HCT116 (cell line): ENCODE measurements at regions not wholly inside any gene's neighbourhood (a gene's known extent, or its start where the extent isn't known, plus 50 kb on each side); places are given as distances from the start of the nearest gene placed in this dataset.

ENCODE experiments used
- ATAC-seq: fragments of 200-7000 bp; cut with Tn5 transposase; 2 replicates; pipeline ENCODE4 v1.9.1; 2020; ENCODE audit warnings: mild to moderate bottlenecking, moderate library complexity
- BruUV-seq: library from RNA; stranded (reverse); fragments of 400-500 nt; replicated peaks from 2 replicates; lab custom pipeline; 2021; lab: Mats Ljungman, UMichigan
- CTCF ChIA-PET: fragments of 300-600 bp; sonication (Branson Sonifier 250); formaldehyde crosslinking; loops from one replicate; lab custom pipeline; 2021; ENCODE audit warnings: antibody characterized with exemption; lab: Charles Lee
- POLR2A ChIA-PET: fragments of 300-600, 350-600 bp; sonication (Branson Sonifier 250); formaldehyde crosslinking; loops from one replicate; lab custom pipeline; 2021; ENCODE audit warnings: antibody characterized with exemption; lab: Charles Lee
- RAD21 ChIA-PET, 2 experiments: fragments of 300-600 bp; sonication (Branson Sonifier 250); formaldehyde crosslinking; loops; one replicate each; lab custom pipeline; 2023; ENCODE audit warnings: low total read pairs in 2 of 2; ENCODE audit not compliant: uncharacterized antibody in 2 of 2, unreplicated experiment in 2 of 2, low non-redundant PET in 1 of 2; lab: Charles Lee
- DNase-seq: peaks from one replicate; pipeline ENCODE4 v3.0.0-alpha.2; 2010; ENCODE audit warnings: low read depth, low spot score
- H2AFZ ChIP-seq: fragments of 200-600 bp; shearing (Covaris generic), sonication (generic); 2 replicates; pipeline ENCODE4 v1.6.1; 2017; ENCODE audit warnings: low read depth, mixed run types, mixed read lengths, antibody characterized with exemption, low read length; ENCODE audit not compliant: poor library complexity, severe bottlenecking
- H3K27ac ChIP-seq: 2 replicates; pipeline ENCODE4 v1.5.1; 2012; ENCODE audit warnings: low read depth, low read length
- H3K27me3 ChIP-seq: fragments of 200-600 bp; sonication (generic); 2 replicates; pipeline ENCODE4 v1.6.1; 2016; ENCODE audit warnings: mixed run types, low read length, mixed read lengths; ENCODE audit not compliant: insufficient read depth
- H3K36me3 ChIP-seq, 2 experiments: fragments of 200-500 bp in 1 of 2; fragments of 200-600 bp in 1 of 2; sonication (Bioruptor generic) in 1 of 2; sonication (generic) in 1 of 2; 2 replicates each; pipeline versions ENCODE4 v1.5.1 to v1.6.1; 2014 to 2016; ENCODE audit warnings: low read length in 2 of 2, inconsistent platforms in 1 of 2, mixed read lengths in 1 of 2, mixed run types in 1 of 2; ENCODE audit not compliant: insufficient read depth in 2 of 2, control insufficient read depth in 1 of 2
- H3K4me1 ChIP-seq, 2 experiments: fragments of 200-600 bp in 1 of 2; sonication (generic) in 1 of 2; 2 replicates each; pipeline versions ENCODE4 v1.5.1 to v1.6.1; 2012 to 2017; ENCODE audit warnings: low read length in 2 of 2, inconsistent platforms in 1 of 2, mild to moderate bottlenecking in 1 of 2, mixed read lengths in 1 of 2, mixed run types in 1 of 2, moderate library complexity in 1 of 2; ENCODE audit not compliant: insufficient read depth in 2 of 2, control insufficient read depth in 1 of 2
- H3K4me2 ChIP-seq: fragments of 200-600 bp; sonication (generic); 2 replicates; pipeline ENCODE4 v1.6.1; 2017; ENCODE audit warnings: mixed run types, low read length, mixed read lengths
- H3K4me3 ChIP-seq, 2 experiments: fragments of 200-600 bp in 1 of 2; sonication (generic) in 1 of 2; replicated peaks in 1 of 2; 2 replicates each; pipeline ENCODE4 v1.5.1; 2011 to 2016; ENCODE audit warnings: low read length in 2 of 2, control low read depth in 1 of 2, low read depth in 1 of 2, mild to moderate bottlenecking in 1 of 2, mixed read lengths in 1 of 2, mixed run types in 1 of 2
- H3K79me2 ChIP-seq: fragments of 200-600 bp; sonication (generic); 2 replicates; pipeline ENCODE4 v1.6.1; 2017; ENCODE audit warnings: mild to moderate bottlenecking, mixed run types, low read length, moderate library complexity, mixed read lengths; ENCODE audit not compliant: insufficient read depth
- H3K9ac ChIP-seq: fragments of 200-600 bp; sonication (generic); 2 replicates; pipeline ENCODE4 v1.6.1; 2016; ENCODE audit warnings: low read length, mixed read lengths
- H3K9me2 ChIP-seq: fragments of 200-600 bp; sonication (generic), shearing (Covaris generic); 2 replicates; pipeline ENCODE4 v1.6.1; 2017; ENCODE audit warnings: mixed run types, mild to moderate bottlenecking, moderate library complexity; ENCODE audit not compliant: insufficient read depth
- H3K9me3 ChIP-seq, 2 experiments: fragments of 200-500 bp in 1 of 2; fragments of 200-600 bp in 1 of 2; sonication (Bioruptor generic) in 1 of 2; sonication (generic) in 1 of 2; 2 replicates each; pipeline ENCODE4 v1.6.1; 2014 to 2017; ENCODE audit warnings: low read length in 2 of 2, mixed read lengths in 2 of 2, inconsistent platforms in 1 of 2, low read depth in 1 of 2, mild to moderate bottlenecking in 1 of 2, mixed run types in 1 of 2, moderate library complexity in 1 of 2; ENCODE audit not compliant: control insufficient read depth in 1 of 2, insufficient read depth in 1 of 2
- H4K20me1 ChIP-seq: fragments of 200-600 bp; sonication (generic), shearing (Covaris generic); 2 replicates; pipeline ENCODE4 v1.6.1; 2017; ENCODE audit warnings: mixed run types, mild to moderate bottlenecking, moderate library complexity; ENCODE audit not compliant: insufficient read depth
- CBX3 ChIP-seq: IDR thresholded peaks from 2 replicates; pipeline ENCODE4 v1.6.1; 2012; ENCODE audit warnings: low read depth
- EGR1 ChIP-seq: IDR thresholded peaks from 2 replicates; pipeline ENCODE4 v1.6.1; 2012; ENCODE audit warnings: low read depth
- EZH2 ChIP-seq: fragments of 200-600 bp; sonication (generic); IDR thresholded peaks from 2 replicates; pipeline ENCODE4 v1.6.1; 2017; ENCODE audit warnings: antibody characterized with exemption, mixed run types
- POLR2A ChIP-seq: IDR thresholded peaks from 2 replicates; pipeline ENCODE4 v1.7.0; 2011; ENCODE audit warnings: borderline replicate concordance; ENCODE audit not compliant: insufficient read depth, insufficient read length; ENCODE audit errors: extremely low read depth
- POLR2AphosphoS5 ChIP-seq: IDR thresholded peaks from 2 replicates; pipeline ENCODE4 v1.6.1; 2011; ENCODE audit warnings: mild to moderate bottlenecking, low read depth, low read length, moderate library complexity
- RAD21 ChIP-seq: IDR thresholded peaks from 2 replicates; pipeline ENCODE4 v1.6.1; 2012; ENCODE audit warnings: low read depth, mild to moderate bottlenecking
- SIN3A ChIP-seq: IDR thresholded peaks from 2 replicates; pipeline ENCODE4 v1.6.1; 2012; ENCODE audit warnings: low read depth
- SRF ChIP-seq: IDR thresholded peaks from 2 replicates; pipeline ENCODE4 v1.6.1; 2012; ENCODE audit warnings: low read depth
- YY1 ChIP-seq: IDR thresholded peaks from 2 replicates; pipeline ENCODE4 v1.6.1; 2011; ENCODE audit warnings: low read length, low read depth, moderate library complexity, mild to moderate bottlenecking; ENCODE audit not compliant: insufficient replicate concordance; ENCODE audit errors: extremely low read depth
- ZFX ChIP-seq: fragments of 450-650 bp; IDR thresholded peaks from 2 replicates; pipeline ENCODE4 v1.6.1; 2017
- intact Hi-C: fragments of 100-400 bp; cut with micrococcal nuclease; formaldehyde crosslinking; loops from 2 replicates; pipeline ENCODE4 v1.10.0; 2022
- TF ChIP-seq, protein P1 (sequence below), 3 experiments: fragments of 200-600 bp in 1 of 3; sonication (generic) in 1 of 3; IDR thresholded peaks in 2 of 3; conservative IDR thresholded peaks in 1 of 3; 2 replicates each; pipeline ENCODE4 v1.5.1; 2012 to 2017; ENCODE audit warnings: low read depth in 2 of 3, low read length in 2 of 3, antibody characterized with exemption in 1 of 3, borderline replicate concordance in 1 of 3, control low read depth in 1 of 3, mild to moderate bottlenecking in 1 of 3, mixed read lengths in 1 of 3, mixed run types in 1 of 3, moderate library complexity in 1 of 3; ENCODE audit not compliant: insufficient read depth in 1 of 3
- TF ChIP-seq, protein P2 (sequence below): IDR thresholded peaks from 2 replicates; pipeline ENCODE4 v1.6.1; 2012
- TF ChIP-seq, protein P3 (sequence below): IDR thresholded peaks from 2 replicates; pipeline ENCODE4 v1.6.1; 2012; ENCODE audit warnings: low read depth

DNA sequence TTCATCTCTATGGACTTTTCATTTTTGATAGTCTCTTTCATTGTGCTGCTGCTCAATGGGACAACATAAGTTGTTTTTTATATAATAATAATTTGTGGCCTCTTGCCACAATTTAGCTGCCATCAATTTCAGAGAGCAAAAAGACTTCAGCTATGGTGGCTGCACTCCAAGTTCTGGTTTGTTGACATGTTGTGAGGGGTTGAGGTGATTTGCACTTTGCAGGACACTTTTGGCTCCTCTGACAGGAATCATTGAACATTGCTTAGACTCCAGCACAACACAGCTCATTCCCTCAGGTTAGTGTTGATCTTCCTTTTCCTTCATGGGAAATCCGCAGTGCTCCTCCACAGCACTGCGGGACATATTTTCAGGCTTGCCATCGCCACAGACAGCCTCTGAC, 725.4 kb upstream of the TSPY4 start:
- intact Hi-C loops: no loop called here
- Histone ChIP-seq H3K79me2 (no peaks in the 10 kb centered on the region), H3K4me2 (no peak overlapping the region), H2AFZ (no peak overlapping the region), H3K27me3 (no peaks in the 10 kb centered on the region), H3K9ac (no peak overlapping the region), H3K9me3 (no peaks in the 10 kb centered on the region), H3K4me1 (no peaks in the 10 kb centered on the region), H4K20me1 (no peaks in the 10 kb centered on the region), H3K9me2 (no peaks in the 10 kb centered on the region), H3K36me3 (no peaks in the 10 kb centered on the region), H3K27ac (no peak overlapping the region), H3K4me3 (no peak overlapping the region)
- ChIA-PET RAD21 (no interaction called here), POLR2A (no interaction called here), CTCF (no interaction called here)
- TF ChIP-seq POLR2AphosphoS5 (no peak), SIN3A (no peak), CBX3 (no peak), ZFX (no peak), EZH2 (no peak), SRF (no peak), YY1 (no peak), EGR1 (no peak), POLR2A (no peak), RAD21 (no peak)
- TF ChIP-seq, protein P1, sequence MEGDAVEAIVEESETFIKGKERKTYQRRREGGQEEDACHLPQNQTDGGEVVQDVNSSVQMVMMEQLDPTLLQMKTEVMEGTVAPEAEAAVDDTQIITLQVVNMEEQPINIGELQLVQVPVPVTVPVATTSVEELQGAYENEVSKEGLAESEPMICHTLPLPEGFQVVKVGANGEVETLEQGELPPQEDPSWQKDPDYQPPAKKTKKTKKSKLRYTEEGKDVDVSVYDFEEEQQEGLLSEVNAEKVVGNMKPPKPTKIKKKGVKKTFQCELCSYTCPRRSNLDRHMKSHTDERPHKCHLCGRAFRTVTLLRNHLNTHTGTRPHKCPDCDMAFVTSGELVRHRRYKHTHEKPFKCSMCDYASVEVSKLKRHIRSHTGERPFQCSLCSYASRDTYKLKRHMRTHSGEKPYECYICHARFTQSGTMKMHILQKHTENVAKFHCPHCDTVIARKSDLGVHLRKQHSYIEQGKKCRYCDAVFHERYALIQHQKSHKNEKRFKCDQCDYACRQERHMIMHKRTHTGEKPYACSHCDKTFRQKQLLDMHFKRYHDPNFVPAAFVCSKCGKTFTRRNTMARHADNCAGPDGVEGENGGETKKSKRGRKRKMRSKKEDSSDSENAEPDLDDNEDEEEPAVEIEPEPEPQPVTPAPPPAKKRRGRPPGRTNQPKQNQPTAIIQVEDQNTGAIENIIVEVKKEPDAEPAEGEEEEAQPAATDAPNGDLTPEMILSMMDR (IDR thresholded peaks at IDR 0.05 in 2 of 3, conservative IDR thresholded peaks at IDR 0.05 in 1 of 3; ENCODE audit: borderline replicate concordance in 1 of 3, insufficient read depth in 1 of 3, low read depth in 2 of 3, low read length in 2 of 3): no peak
- TF ChIP-seq, protein P2, sequence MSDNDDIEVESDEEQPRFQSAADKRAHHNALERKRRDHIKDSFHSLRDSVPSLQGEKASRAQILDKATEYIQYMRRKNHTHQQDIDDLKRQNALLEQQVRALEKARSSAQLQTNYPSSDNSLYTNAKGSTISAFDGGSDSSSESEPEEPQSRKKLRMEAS: no peak
- TF ChIP-seq, protein P3, sequence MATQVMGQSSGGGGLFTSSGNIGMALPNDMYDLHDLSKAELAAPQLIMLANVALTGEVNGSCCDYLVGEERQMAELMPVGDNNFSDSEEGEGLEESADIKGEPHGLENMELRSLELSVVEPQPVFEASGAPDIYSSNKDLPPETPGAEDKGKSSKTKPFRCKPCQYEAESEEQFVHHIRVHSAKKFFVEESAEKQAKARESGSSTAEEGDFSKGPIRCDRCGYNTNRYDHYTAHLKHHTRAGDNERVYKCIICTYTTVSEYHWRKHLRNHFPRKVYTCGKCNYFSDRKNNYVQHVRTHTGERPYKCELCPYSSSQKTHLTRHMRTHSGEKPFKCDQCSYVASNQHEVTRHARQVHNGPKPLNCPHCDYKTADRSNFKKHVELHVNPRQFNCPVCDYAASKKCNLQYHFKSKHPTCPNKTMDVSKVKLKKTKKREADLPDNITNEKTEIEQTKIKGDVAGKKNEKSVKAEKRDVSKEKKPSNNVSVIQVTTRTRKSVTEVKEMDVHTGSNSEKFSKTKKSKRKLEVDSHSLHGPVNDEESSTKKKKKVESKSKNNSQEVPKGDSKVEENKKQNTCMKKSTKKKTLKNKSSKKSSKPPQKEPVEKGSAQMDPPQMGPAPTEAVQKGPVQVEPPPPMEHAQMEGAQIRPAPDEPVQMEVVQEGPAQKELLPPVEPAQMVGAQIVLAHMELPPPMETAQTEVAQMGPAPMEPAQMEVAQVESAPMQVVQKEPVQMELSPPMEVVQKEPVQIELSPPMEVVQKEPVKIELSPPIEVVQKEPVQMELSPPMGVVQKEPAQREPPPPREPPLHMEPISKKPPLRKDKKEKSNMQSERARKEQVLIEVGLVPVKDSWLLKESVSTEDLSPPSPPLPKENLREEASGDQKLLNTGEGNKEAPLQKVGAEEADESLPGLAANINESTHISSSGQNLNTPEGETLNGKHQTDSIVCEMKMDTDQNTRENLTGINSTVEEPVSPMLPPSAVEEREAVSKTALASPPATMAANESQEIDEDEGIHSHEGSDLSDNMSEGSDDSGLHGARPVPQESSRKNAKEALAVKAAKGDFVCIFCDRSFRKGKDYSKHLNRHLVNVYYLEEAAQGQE: no peak
- ATAC-seq (no peak), DNase-seq (no peak)
- no TSS peak for BruUV-seq
